IMR-90 (cell line): ENCODE measurements at regions not wholly inside any gene's neighbourhood (a gene's known extent, or its start where the extent isn't known, plus 50 kb on each side); places are given as distances from the start of the nearest gene placed in this dataset.

ENCODE experiments used
- ATAC-seq: fragments of 200-7000 bp; cut with Tn5 transposase; 2 replicates; pipeline ENCODE4 v1.9.1; 2020; ENCODE audit warnings: low read depth, mild to moderate bottlenecking, moderate library complexity
- BruUV-seq: library from RNA; stranded (reverse); fragments of 400-500 nt; replicated peaks from 2 replicates; lab custom pipeline; 2021; lab: Mats Ljungman, UMichigan
- CTCF ChIA-PET: fragments of 300-600 bp; formaldehyde crosslinking; extraction: SDS; loops from one replicate; lab custom pipeline; 2021; ENCODE audit warnings: antibody characterized with exemption; lab: Yijun Ruan, JAX
- POLR2A ChIA-PET: fragments of 300-600 bp; sonication (Branson Sonifier 250); formaldehyde crosslinking; loops from one replicate; lab custom pipeline; 2022; ENCODE audit warnings: antibody characterized with exemption; ENCODE audit not compliant: unreplicated experiment; lab: Charles Lee
- DNase-seq: peaks from one replicate; pipeline ENCODE4 v3.0.0; 2013
- H2AFZ ChIP-seq: replicated peaks from 2 replicates; pipeline ENCODE3; 2013; ENCODE audit warnings: low read length, mild to moderate bottlenecking; ENCODE audit not compliant: poor library complexity
- H2AK5ac ChIP-seq: 2 replicates; pipeline ENCODE4 v1.6.1; 2013; ENCODE audit warnings: low read depth, low read length, inconsistent platforms
- H2AK9ac ChIP-seq: replicated peaks from 2 replicates; pipeline ENCODE3; 2013; ENCODE audit warnings: mild to moderate bottlenecking, low read depth, low read length, moderate library complexity; ENCODE audit not compliant: poor library complexity
- H2BK120ac ChIP-seq: 2 replicates; pipeline ENCODE4 v1.6.1; 2013; ENCODE audit warnings: low read depth, low read length, inconsistent platforms
- H2BK15ac ChIP-seq: 3 replicates; pipeline ENCODE4 v1.6.1; 2013; ENCODE audit warnings: low read depth, low read length, inconsistent platforms
- H2BK20ac ChIP-seq: 2 replicates; pipeline ENCODE4 v1.6.1; 2013; ENCODE audit warnings: low read depth, mild to moderate bottlenecking, inconsistent platforms, low read length, moderate library complexity
- H2BK5ac ChIP-seq: 2 replicates; pipeline ENCODE4 v1.6.1; 2013; ENCODE audit warnings: mild to moderate bottlenecking, low read depth, low read length, inconsistent platforms; ENCODE audit not compliant: poor library complexity, severe bottlenecking
- H3K14ac ChIP-seq: replicated peaks from 2 replicates; pipeline ENCODE4 v1.6.1; 2013; ENCODE audit warnings: low read depth, low read length, inconsistent platforms
- H3K18ac ChIP-seq: 2 replicates; pipeline ENCODE4 v1.6.1; 2013; ENCODE audit warnings: low read depth, low read length, control low read depth
- H3K23ac ChIP-seq: 2 replicates; pipeline ENCODE4 v1.6.1; 2013; ENCODE audit warnings: low read depth, low read length, inconsistent platforms
- H3K27ac ChIP-seq: 2 replicates; pipeline ENCODE4 v1.5.1; 2013; ENCODE audit warnings: mild to moderate bottlenecking, control low read depth, low read length; ENCODE audit not compliant: insufficient read depth
- H3K27me3 ChIP-seq: 2 replicates; pipeline ENCODE4 v1.6.1; 2013; ENCODE audit warnings: low read length; ENCODE audit not compliant: control insufficient read depth, insufficient read depth
- H3K36me3 ChIP-seq: 2 replicates; pipeline ENCODE4 v1.6.1; 2013; ENCODE audit warnings: low read length, mixed read lengths; ENCODE audit not compliant: control insufficient read depth, insufficient read depth
- H3K4ac ChIP-seq: 2 replicates; pipeline ENCODE4 v1.6.1; 2013; ENCODE audit warnings: low read depth, low read length, inconsistent platforms
- H3K4me1 ChIP-seq: 2 replicates; pipeline ENCODE4 v1.6.1; 2013; ENCODE audit warnings: low read length, mixed read lengths; ENCODE audit not compliant: control insufficient read depth, insufficient read depth
- H3K4me2 ChIP-seq: 2 replicates; pipeline ENCODE4 v1.6.1; 2013; ENCODE audit warnings: low read depth, mild to moderate bottlenecking, control low read depth, low read length, moderate library complexity
- H3K4me3 ChIP-seq: 2 replicates; pipeline ENCODE4 v1.5.1; 2013; ENCODE audit warnings: low read depth, mild to moderate bottlenecking, control low read depth, low read length, moderate library complexity; ENCODE audit not compliant: insufficient read depth
- H3K56ac ChIP-seq: 2 replicates; pipeline ENCODE4 v1.6.1; 2013; ENCODE audit warnings: low read length, inconsistent platforms; ENCODE audit not compliant: insufficient read depth; ENCODE audit errors: extremely low read depth
- H3K79me1 ChIP-seq, 2 experiments: 2 replicates each; pipeline ENCODE4 v1.6.1; 2013; ENCODE audit warnings: low read length in 2 of 2, inconsistent platforms in 1 of 2, low read depth in 1 of 2
- H3K9ac ChIP-seq: 2 replicates; pipeline ENCODE4 v1.6.1; 2013; ENCODE audit warnings: low read depth, low read length, control low read depth
- H3K9me1 ChIP-seq: 2 replicates; pipeline ENCODE4 v1.6.1; 2013; ENCODE audit warnings: low read length, inconsistent platforms; ENCODE audit not compliant: insufficient read depth
- H3K9me3 ChIP-seq: 2 replicates; pipeline ENCODE4 v1.6.1; 2013; ENCODE audit warnings: low read length; ENCODE audit not compliant: control insufficient read depth, insufficient read depth
- H4K20me1 ChIP-seq: 2 replicates; pipeline ENCODE4 v1.6.1; 2013; ENCODE audit warnings: low read length, inconsistent platforms; ENCODE audit not compliant: insufficient read depth
- H4K5ac ChIP-seq: 2 replicates; pipeline ENCODE4 v1.6.1; 2013; ENCODE audit warnings: mild to moderate bottlenecking, low read depth, low read length, control low read depth
- H4K8ac ChIP-seq, 2 experiments: 2 replicates each; pipeline ENCODE4 v1.6.1; 2013; ENCODE audit warnings: low read depth in 2 of 2, low read length in 2 of 2, control low read depth in 1 of 2, inconsistent platforms in 1 of 2
- H4K91ac ChIP-seq: 2 replicates; pipeline ENCODE4 v1.6.1; 2013; ENCODE audit warnings: low read depth, low read length, inconsistent platforms; ENCODE audit not compliant: insufficient read depth
- MAFK ChIP-seq: IDR thresholded peaks from 2 replicates; pipeline ENCODE4 v1.6.1; 2012; ENCODE audit warnings: low read depth, low read length, improper control_type of control experiment
- WGBS, 2 experiments: methylation state at CpG; one replicate each; pipeline versions ENCODE4 v1.1.5 to v1.1.7; 2013; ENCODE audit warnings: missing lambda C conversion rate in 2 of 2; ENCODE audit not compliant: insufficient read length in 1 of 2; ENCODE audit errors: extremely low coverage in 2 of 2; 5-methylcytosine and 5-hydroxymethylcytosine counted together
- dilution Hi-C: fragments of 300-500 bp; cut with HindIII; formaldehyde crosslinking; loops from one replicate; pipeline ENCODE4 v1.14.3; 2018; ENCODE audit warnings: low sequenced_read_pairs; ENCODE audit not compliant: unreplicated experiment
- in situ Hi-C: fragments of 300-500 bp; cut with MboI; formaldehyde crosslinking; loops from 3 replicates; pipeline ENCODE4 v1.14.3; 2019; ENCODE audit warnings: low sequenced_read_pairs, inconsistent platforms, mixed read lengths
- intact Hi-C: fragments of 100-400 bp; cut with micrococcal nuclease; formaldehyde crosslinking; loops from 2 replicates; pipeline ENCODE4 v1.10.0; 2022

DNA sequence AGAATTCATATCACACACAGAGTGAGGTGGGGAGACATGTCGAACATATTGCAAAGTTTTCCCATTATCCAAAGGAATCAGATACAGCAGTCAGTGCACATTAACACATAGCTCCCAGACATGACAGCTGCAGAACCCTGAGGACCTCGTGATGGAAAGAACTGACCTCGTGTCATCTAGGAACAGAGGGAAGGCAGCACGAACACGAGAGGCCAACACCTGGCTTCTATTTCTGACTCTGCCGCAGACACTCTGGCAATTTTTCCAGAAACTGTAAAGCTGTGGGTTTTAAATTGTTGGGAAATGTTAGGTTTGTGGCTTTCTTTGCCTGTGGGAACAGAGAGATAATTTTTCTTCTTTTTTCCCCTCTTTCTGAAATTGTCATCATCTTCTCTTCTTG, 315.0 kb upstream of the PIK3R1 start:
- no peaks in the 10 kb centered on the region for H3K4me1 ChIP-seq
- no peak overlapping the region for H3K9ac ChIP-seq
- in situ Hi-C loops: no loop called here
- H3K56ac ChIP-seq: no peak overlapping the region
- dilution Hi-C loops: no loop called here
- no peak overlapping the region for H2AK5ac ChIP-seq
- H3K9me1 ChIP-seq: no peaks in the 10 kb centered on the region
- H3K4me2 ChIP-seq: no peak overlapping the region
- no peak overlapping the region for H4K8ac ChIP-seq
- H3K4me3 ChIP-seq: no peak overlapping the region
- H3K4ac ChIP-seq: no peak overlapping the region
- H3K36me3 ChIP-seq: no peaks in the 10 kb centered on the region
- H3K79me1 ChIP-seq: no peaks in the 10 kb centered on the region
- H3K9me3 ChIP-seq: no peaks in the 10 kb centered on the region
- no peak for DNase-seq
- H4K5ac ChIP-seq: no peak overlapping the region
- no peak for ATAC-seq
- H2BK120ac ChIP-seq: no peak overlapping the region
- no peak overlapping the region for H2AFZ ChIP-seq
- no peak overlapping the region for H2BK15ac ChIP-seq
- CTCF ChIA-PET: no interaction called here
- no peak overlapping the region for H3K27ac ChIP-seq
- no peak for TF ChIP-seq MAFK
- H4K20me1 ChIP-seq: no peaks in the 10 kb centered on the region
- H3K23ac ChIP-seq: no peak overlapping the region
- no peak overlapping the region for H3K14ac ChIP-seq
- no peak overlapping the region for H4K91ac ChIP-seq
- 48% methylated on average over 4 of the region's 6 CpGs; no CpG with 5 or more reads in 1 of the 2 experiments for WGBS, 2 experiments
- intact Hi-C loops: no loop called here
- no peak overlapping the region for H2BK5ac ChIP-seq
- H3K27me3 ChIP-seq: no peaks in the 10 kb centered on the region
- no peak overlapping the region for H2AK9ac ChIP-seq
- BruUV-seq: no TSS peak
- H2BK20ac ChIP-seq: no peak overlapping the region
- POLR2A ChIA-PET: no interaction called here
- no peak overlapping the region for H3K18ac ChIP-seq
